VCaP (cell line): ENCODE measurements at regions not wholly inside any gene's neighbourhood (a gene's known extent, or its start where the extent isn't known, plus 50 kb on each side); places are given as distances from the start of the nearest gene placed in this dataset.

Experiments used
- H3K27ac ChIP-seq: fragments of 450-650 bp; 2 replicates; pipeline ENCODE4 v1.5.1; 2017
- CTCF ChIP-seq: fragments of 450-650 bp; conservative IDR thresholded peaks from 2 replicates; pipeline ENCODE4 v1.5.1; 2017; ENCODE audit warnings: mild to moderate bottlenecking, moderate library complexity

- TF ChIP-seq CTCF = no peak
- H3K27ac ChIP-seq = no peak overlapping the region
These were observed 263.8 kb upstream of the FAT3 start for GRCh38 chr11:91960770-91961169.

DNA sequence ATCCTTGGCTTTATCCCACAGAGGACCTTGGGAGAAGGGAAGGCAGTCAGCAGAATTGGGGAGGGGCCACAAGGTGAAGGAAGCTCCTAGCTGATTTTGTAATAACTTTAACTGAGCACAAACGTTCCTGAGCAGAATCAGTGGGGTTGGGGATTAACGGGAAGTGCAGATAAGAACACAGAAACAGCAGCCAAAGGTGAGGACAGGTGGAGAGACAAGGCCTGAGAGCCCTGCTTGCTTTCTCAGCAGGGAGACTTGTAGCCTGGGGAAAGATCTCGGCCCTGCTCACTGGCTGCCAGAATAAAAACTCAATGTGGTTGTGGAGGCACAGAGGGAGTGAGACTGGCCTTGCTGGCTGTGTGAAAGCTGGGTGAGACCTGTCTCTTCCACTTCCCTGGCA is 265.2 kb upstream of the FAT3 start:
- TF ChIP-seq CTCF = no peak

DNA sequence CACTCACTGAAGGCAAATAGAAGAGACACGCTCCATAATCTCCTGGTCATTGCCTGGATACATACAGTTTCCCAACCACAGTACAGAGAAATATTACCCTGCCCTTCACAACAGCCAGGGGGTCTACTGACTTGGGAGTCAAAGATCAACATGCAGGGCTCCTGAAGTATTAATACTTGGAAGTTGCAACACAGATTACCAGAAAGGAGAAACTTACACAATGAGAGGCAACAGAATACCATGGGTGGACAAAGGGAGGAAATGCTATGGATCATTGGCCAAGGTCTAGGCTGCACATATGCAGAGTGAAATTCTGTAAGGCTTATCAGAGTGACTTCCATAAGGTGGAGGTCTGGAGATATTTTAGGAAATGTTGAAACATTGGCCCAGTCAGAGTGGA is 267.9 kb upstream of the FAT3 start:
- no peak overlapping the region for H3K27ac ChIP-seq
- no peak for TF ChIP-seq CTCF

More for the DNA sequence above, 265.2 kb upstream of the FAT3 start:
- H3K27ac ChIP-seq = no peak overlapping the region

GRCh38 chr11:91955206-91955605 is 269.4 kb upstream of the FAT3 start:
- no peak for TF ChIP-seq CTCF
- no peak overlapping the region for H3K27ac ChIP-seq

- H3K27ac ChIP-seq = no peak overlapping the region
- no peak for TF ChIP-seq CTCF
These were observed 272.6 kb upstream of the FAT3 start for GRCh38 chr11:91952056-91952455.

- TF ChIP-seq CTCF = no peak
- peak overlapping the region; percentile 55 for H3K27ac ChIP-seq
These were observed 277.3 kb upstream of the FAT3 start for GRCh38 chr11:91947215-91947820.

DNA sequence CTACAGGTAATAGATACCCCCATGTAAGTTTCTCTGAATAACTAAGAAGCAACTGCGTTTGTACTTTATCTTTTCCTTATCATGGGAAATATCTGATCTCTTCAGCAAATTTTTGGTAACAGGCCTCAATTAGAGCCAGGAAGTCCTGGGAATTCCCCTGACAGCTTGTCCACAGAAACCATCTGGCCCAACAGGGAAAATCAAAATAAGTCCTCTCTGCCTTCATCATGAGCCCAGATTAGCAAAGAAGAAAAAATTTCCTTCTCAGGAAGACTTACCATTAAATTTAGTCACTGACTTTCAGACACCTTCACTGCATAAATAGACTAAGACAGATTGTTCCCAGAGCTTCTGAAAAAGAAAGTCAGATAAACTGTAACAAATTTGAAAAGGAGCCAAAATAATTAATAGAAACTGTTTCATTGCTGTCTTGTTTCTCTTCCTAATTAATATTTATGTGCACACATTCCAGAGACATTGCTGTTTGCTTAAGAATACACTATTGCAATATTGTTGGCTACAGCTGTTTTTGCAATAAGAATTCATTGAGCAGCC is 278.1 kb upstream of the FAT3 start:
- TF ChIP-seq CTCF = no peak
- peak overlapping the region; percentile 55 for H3K27ac ChIP-seq
